WTC11 (cell line): ENCODE measurements at regions not wholly inside any gene's neighbourhood (a gene's known extent, or its start where the extent isn't known, plus 50 kb on each side); places are given as distances from the start of the nearest gene placed in this dataset.

ENCODE experiments used
- ATAC-seq: fragments of 200-7000 bp; cut with Tn5 transposase; 2 replicates; pipeline ENCODE4 v1.10.0; 2021; ENCODE audit warnings: mild to moderate bottlenecking, moderate library complexity
- CTCF ChIA-PET: fragments of 300-600 bp; sonication (Branson Sonifier 250); formaldehyde crosslinking; loops from one replicate; lab custom pipeline; 2021; ENCODE audit warnings: antibody characterized with exemption; lab: Charles Lee
- POLR2A ChIA-PET: fragments of 350-600 bp; sonication (Branson Sonifier 250); formaldehyde crosslinking; loops from one replicate; lab custom pipeline; 2021; ENCODE audit warnings: antibody characterized with exemption; lab: Charles Lee
- DNase-seq: peaks from one replicate; pipeline ENCODE4 v3.0.0; 2021; ENCODE audit warnings: low spot score
- H3K27ac Mint-ChIP-seq: 2 replicates; pipeline ENCODE4 v1.8.0; 2021; ENCODE audit warnings: mixed read lengths
- H3K27me3 Mint-ChIP-seq: 2 replicates; pipeline ENCODE4 v1.8.0; 2021; ENCODE audit warnings: low read depth, mild to moderate bottlenecking, moderate library complexity, mixed read lengths
- H3K36me3 Mint-ChIP-seq: 2 replicates; pipeline ENCODE4 v1.8.0; 2021; ENCODE audit warnings: mixed read lengths
- H3K4me1 Mint-ChIP-seq: 2 replicates; pipeline ENCODE4 v1.8.0; 2022; ENCODE audit warnings: mixed read lengths
- H3K4me3 Mint-ChIP-seq: 2 replicates; pipeline ENCODE4 v1.8.0; 2021; ENCODE audit warnings: mild to moderate bottlenecking, moderate library complexity, mixed read lengths
- H3K9me3 Mint-ChIP-seq: 2 replicates; pipeline ENCODE4 v1.8.0; 2021; ENCODE audit warnings: mixed read lengths
- ARID4B ChIP-seq: sonication (generic); formaldehyde crosslinking; IDR thresholded peaks from 2 replicates; pipeline ENCODE4 v1.8.0; 2023; ENCODE audit warnings: missing genetic modification reagents, mild to moderate bottlenecking, borderline replicate concordance
- ATF1 ChIP-seq: sonication (generic); formaldehyde crosslinking; IDR thresholded peaks from 2 replicates; pipeline ENCODE4 v1.8.1; 2023; ENCODE audit warnings: mild to moderate bottlenecking, moderate library complexity, missing genetic modification reagents
- ATF2 ChIP-seq: sonication (generic); formaldehyde crosslinking; IDR thresholded peaks from 2 replicates; pipeline ENCODE4 v1.8.1; 2022; ENCODE audit warnings: low read depth, missing genetic modification reagents, borderline replicate concordance
- ERG ChIP-seq: fragments of 250-450 bp; sonication (Bioruptor Pico); IDR thresholded peaks from 2 replicates; pipeline ENCODE4 v1.8.0; 2021; ENCODE audit warnings: mild to moderate bottlenecking
- FOXK1 ChIP-seq: sonication (generic); formaldehyde crosslinking; IDR thresholded peaks from 2 replicates; pipeline ENCODE4 v1.8.0; 2022; ENCODE audit warnings: mild to moderate bottlenecking, moderate library complexity, missing genetic modification reagents
- GTF2I ChIP-seq: fragments of 250-450 bp; sonication (Bioruptor Pico); conservative IDR thresholded peaks from 2 replicates; pipeline ENCODE4 v1.4.0; 2021; ENCODE audit warnings: mild to moderate bottlenecking
- IRF2 ChIP-seq: sonication (generic); formaldehyde crosslinking; IDR thresholded peaks from 2 replicates; pipeline ENCODE4 v1.8.0; 2022; ENCODE audit warnings: low read depth, missing genetic modification reagents, borderline replicate concordance
- KAT7 ChIP-seq: sonication (generic); formaldehyde crosslinking; IDR thresholded peaks from 2 replicates; pipeline ENCODE4 v1.8.1; 2023; ENCODE audit warnings: missing genetic modification reagents, mild to moderate bottlenecking, borderline replicate concordance
- NFATC4 ChIP-seq: fragments of 250-450 bp; sonication (Bioruptor Pico); IDR thresholded peaks from 2 replicates; pipeline ENCODE4 v1.9.0; 2021; ENCODE audit warnings: mild to moderate bottlenecking
- NR1H2 ChIP-seq: sonication (generic); formaldehyde crosslinking; IDR thresholded peaks from 2 replicates; pipeline ENCODE4 v1.9.0; 2021; ENCODE audit warnings: mild to moderate bottlenecking, moderate library complexity, missing genetic modification reagents
- RORB ChIP-seq: fragments of 250-450 bp; sonication (Bioruptor Pico); IDR thresholded peaks from 2 replicates; pipeline ENCODE4 v1.9.0; 2021; ENCODE audit warnings: mild to moderate bottlenecking
- TEAD4 ChIP-seq: sonication (generic); formaldehyde crosslinking; IDR thresholded peaks from 2 replicates; pipeline ENCODE4 v1.8.0; 2022; ENCODE audit warnings: mild to moderate bottlenecking, missing genetic modification reagents
- ZBTB21 ChIP-seq: sonication (generic); formaldehyde crosslinking; IDR thresholded peaks from 2 replicates; pipeline ENCODE4 v1.8.1; 2023; ENCODE audit warnings: mild to moderate bottlenecking, missing genetic modification reagents, borderline replicate concordance
- ZBTB43 ChIP-seq: sonication (generic); formaldehyde crosslinking; IDR thresholded peaks from 2 replicates; pipeline ENCODE4 v1.8.1; 2023; ENCODE audit warnings: mild to moderate bottlenecking, missing genetic modification reagents
- ZNF232 ChIP-seq: sonication (generic); formaldehyde crosslinking; IDR thresholded peaks from 2 replicates; pipeline ENCODE4 v1.8.0; 2022; ENCODE audit warnings: mild to moderate bottlenecking, missing genetic modification reagents
- ZNF512 ChIP-seq: sonication (generic); formaldehyde crosslinking; IDR thresholded peaks from 2 replicates; pipeline ENCODE4 v1.8.1; 2022; ENCODE audit warnings: missing genetic modification reagents, borderline replicate concordance
- ZNF671 ChIP-seq: fragments of 250-450 bp; sonication (Bioruptor Pico); IDR thresholded peaks from 2 replicates; pipeline ENCODE4 v1.8.0; 2021; ENCODE audit warnings: mild to moderate bottlenecking
- ZSCAN18 ChIP-seq: fragments of 250-450 bp; sonication (Bioruptor Pico); IDR thresholded peaks from 2 replicates; pipeline ENCODE4 v2.1.2; 2022; ENCODE audit warnings: mild to moderate bottlenecking, moderate library complexity

GRCh38 chr5:30981576-30981975, 211.9 kb upstream of the CDH6 start (continued):
- TF ChIP-seq ZBTB21 (CRISPR knock-in tag) (no peak), RORB (no peak), ZNF512 (CRISPR knock-in tag) (no peak), ZBTB43 (CRISPR knock-in tag) (no peak), ZNF671 (no peak)

GRCh38 chr5:30968971-30969370, 224.5 kb upstream of the CDH6 start:
- ATAC-seq (no peak), DNase-seq (no peak)
- no peaks in the 10 kb centered on the region for H3K27me3 Mint-ChIP-seq
- no peak overlapping the region for H3K27ac Mint-ChIP-seq
- H3K4me1 Mint-ChIP-seq, result no peaks in the 10 kb centered on the region
- H3K4me3 Mint-ChIP-seq, result no peak overlapping the region
- TF ChIP-seq GTF2I (CRISPR knock-in tag) (no peak), TEAD4 (no peak), ATF2 (CRISPR knock-in tag) (no peak), FOXK1 (no peak), KAT7 (CRISPR knock-in tag) (no peak), ATF1 (CRISPR knock-in tag) (no peak), NR1H2 (CRISPR knock-in tag) (no peak), RORB (no peak), ZBTB21 (CRISPR knock-in tag) (no peak), NFATC4 (CRISPR knock-in tag) (no peak), IRF2 (CRISPR knock-in tag) (no peak), ERG (no peak), ZSCAN18 (no peak), ZNF232 (CRISPR knock-in tag) (no peak)
- H3K9me3 Mint-ChIP-seq, result peaks cover 20% of the 10 kb centered on the region
- ChIA-PET CTCF (no interaction called here), POLR2A (no interaction called here)
- H3K36me3 Mint-ChIP-seq, result peaks cover 5% of the 10 kb centered on the region

GRCh38 chr5:30960036-30960435, 233.4 kb upstream of the CDH6 start:
- POLR2A ChIA-PET, result no interaction called here
- no peak for TF ChIP-seq ARID4B (CRISPR knock-in tag)
- Mint-ChIP-seq H3K27me3 (no peaks in the 10 kb centered on the region), H3K4me1 (peaks cover 15% of the 10 kb centered on the region), H3K9me3 (0 out of 2 replicates have a peak, but pooled peaks cover under 1% of the 10 kb centered on the region), H3K4me3 (no peak overlapping the region), H3K27ac (no peak overlapping the region), H3K36me3 (no peaks in the 10 kb centered on the region)
- DNase-seq (no peak), ATAC-seq (no peak; the same call in 1 of the 2 replicates)
- CTCF ChIA-PET, result no interaction called here
